H9 (cell line): ENCODE measurements at regions not wholly inside any gene's neighbourhood (a gene's known extent, or its start where the extent isn't known, plus 50 kb on each side); places are given as distances from the start of the nearest gene placed in this dataset.

ENCODE experiments used
- DNase-seq: peaks from one replicate; pipeline ENCODE4 v3.0.0-alpha.2; 2017
- H2AFZ ChIP-seq: one replicate; pipeline ENCODE4 v1.6.1; 2013; ENCODE audit warnings: mild to moderate bottlenecking, low read length, control low read depth, moderate library complexity
- H2AK5ac ChIP-seq: 2 replicates; pipeline ENCODE4 v1.6.1; 2013; ENCODE audit warnings: low read length, control low read depth, mixed read lengths; ENCODE audit not compliant: insufficient read length
- H2BK120ac ChIP-seq: one replicate; pipeline ENCODE4 v1.6.1; 2013; ENCODE audit warnings: low read depth, mild to moderate bottlenecking, low read length, control low read depth, inconsistent platforms; ENCODE audit not compliant: poor library complexity, severe bottlenecking
- H2BK12ac ChIP-seq: 2 replicates; pipeline ENCODE4 v1.6.1; 2013; ENCODE audit warnings: low read length, control low read depth, mixed read lengths, low read depth; ENCODE audit not compliant: insufficient read length
- H2BK15ac ChIP-seq: 2 replicates; pipeline ENCODE4 v1.6.1; 2013; ENCODE audit warnings: low read depth, low read length, control low read depth
- H2BK20ac ChIP-seq: one replicate; pipeline ENCODE4 v1.6.1; 2013; ENCODE audit warnings: low read depth, mild to moderate bottlenecking, low read length, control low read depth, inconsistent platforms; ENCODE audit not compliant: poor library complexity, severe bottlenecking
- H2BK5ac ChIP-seq: 2 replicates; pipeline ENCODE4 v1.6.1; 2013; ENCODE audit warnings: low read length, control low read depth, mixed read lengths; ENCODE audit not compliant: insufficient read length
- H3K14ac ChIP-seq: 2 replicates; pipeline ENCODE4 v1.6.1; 2013; ENCODE audit warnings: low read length, control low read depth; ENCODE audit not compliant: insufficient read depth
- H3K18ac ChIP-seq: 2 replicates; pipeline ENCODE4 v1.6.1; 2013; ENCODE audit warnings: low read depth, mild to moderate bottlenecking, mixed read lengths, low read length, control low read depth; ENCODE audit not compliant: insufficient read length
- H3K23ac ChIP-seq: 2 replicates; pipeline ENCODE4 v1.6.1; 2013; ENCODE audit warnings: low read length, control low read depth, mixed read lengths, low read depth; ENCODE audit not compliant: insufficient read length
- H3K23me2 ChIP-seq: 2 replicates; pipeline ENCODE4 v1.6.1; 2013; ENCODE audit warnings: low read depth, mild to moderate bottlenecking, mixed read lengths, low read length, control low read depth; ENCODE audit not compliant: insufficient read length, poor library complexity, severe bottlenecking
- H3K27ac ChIP-seq: 2 replicates; pipeline ENCODE4 v1.5.1; 2013; ENCODE audit warnings: low read length, control low read depth, mixed read lengths, low read depth; ENCODE audit not compliant: insufficient read length
- H3K27me3 ChIP-seq: 2 replicates; pipeline ENCODE4 v1.6.1; 2013; ENCODE audit warnings: low read length, control low read depth, inconsistent platforms; ENCODE audit not compliant: insufficient read depth
- H3K4ac ChIP-seq: 2 replicates; pipeline ENCODE4 v1.6.1; 2013; ENCODE audit warnings: low read depth, mild to moderate bottlenecking, control low read depth, inconsistent platforms, low read length, moderate library complexity
- H3K4me1 ChIP-seq: 2 replicates; pipeline ENCODE4 v1.6.1; 2013; ENCODE audit warnings: low read length, control low read depth, inconsistent platforms; ENCODE audit not compliant: insufficient read depth
- H3K4me2 ChIP-seq: 2 replicates; pipeline ENCODE4 v1.6.1; 2013; ENCODE audit warnings: low read length, control low read depth, mixed read lengths; ENCODE audit not compliant: insufficient read length, insufficient read depth
- H3K56ac ChIP-seq: 2 replicates; pipeline ENCODE4 v1.6.1; 2013; ENCODE audit warnings: low read depth, mild to moderate bottlenecking, mixed read lengths, low read length, control low read depth; ENCODE audit not compliant: insufficient read length
- H3K79me1 ChIP-seq: 2 replicates; pipeline ENCODE4 v1.6.1; 2013; ENCODE audit warnings: low read depth, mild to moderate bottlenecking, moderate library complexity, low read length, control low read depth, inconsistent platforms; ENCODE audit not compliant: insufficient read depth, poor library complexity, severe bottlenecking
- H3K79me2 ChIP-seq: 2 replicates; pipeline ENCODE4 v1.6.1; 2013; ENCODE audit warnings: low read length, control low read depth, inconsistent platforms; ENCODE audit not compliant: insufficient read depth
- H3K9ac ChIP-seq: 2 replicates; pipeline ENCODE4 v1.6.1; 2013; ENCODE audit warnings: low read length, control low read depth, mixed read lengths; ENCODE audit not compliant: insufficient read length; ENCODE audit errors: extremely low read depth
- H3K9me3 ChIP-seq: one replicate; pipeline ENCODE4 v1.6.1; 2013; ENCODE audit warnings: low read depth, low read length, inconsistent platforms; ENCODE audit not compliant: control insufficient read depth
- H3T11ph ChIP-seq: one replicate; pipeline ENCODE4 v1.6.1; 2013; ENCODE audit warnings: mild to moderate bottlenecking, low read length, control low read depth, inconsistent platforms
- H4K20me1 ChIP-seq: one replicate; pipeline ENCODE4 v1.6.1; 2013; ENCODE audit not compliant: control insufficient read depth, insufficient read length, insufficient read depth
- H4K5ac ChIP-seq: 2 replicates; pipeline ENCODE4 v1.6.1; 2013; ENCODE audit warnings: low read depth, mild to moderate bottlenecking, mixed read lengths, low read length, control low read depth; ENCODE audit not compliant: insufficient read length
- H4K8ac ChIP-seq: replicated peaks from 2 replicates; pipeline ENCODE4 v1.6.1; 2013; ENCODE audit warnings: low read length, control low read depth, mixed read lengths, low read depth; ENCODE audit not compliant: insufficient read length
- H4K91ac ChIP-seq: 2 replicates; pipeline ENCODE4 v1.6.1; 2013; ENCODE audit warnings: low read depth, mild to moderate bottlenecking, moderate library complexity, mixed read lengths, low read length, control low read depth; ENCODE audit not compliant: insufficient read length
- H3K27ac Mint-ChIP-seq, 3 experiments: 2 replicates in 2 of 3; 3 replicates in 1 of 3; pipeline ENCODE4 v1.8.0; 2020 to 2021; ENCODE audit warnings: mixed read lengths in 3 of 3, mild to moderate bottlenecking in 1 of 3, moderate library complexity in 1 of 3
- H3K27me3 Mint-ChIP-seq: 2 replicates; pipeline ENCODE4 v1.8.0; 2021; ENCODE audit warnings: low read depth, mild to moderate bottlenecking, moderate library complexity, mixed read lengths
- H3K36me3 Mint-ChIP-seq, 3 experiments: 2 replicates in 2 of 3; 3 replicates in 1 of 3; pipeline ENCODE4 v1.8.0; 2020 to 2021; ENCODE audit warnings: low read depth in 3 of 3, mixed read lengths in 3 of 3; ENCODE audit not compliant: insufficient read depth in 1 of 3
- H3K4me1 Mint-ChIP-seq, 2 experiments: 2 replicates each; pipeline ENCODE4 v1.8.0; 2020; ENCODE audit warnings: mixed read lengths in 2 of 2
- H3K4me3 Mint-ChIP-seq, 2 experiments: 2 replicates in 1 of 2; 3 replicates in 1 of 2; pipeline ENCODE4 v1.8.0; 2020 to 2021; ENCODE audit warnings: mild to moderate bottlenecking in 2 of 2, mixed read lengths in 2 of 2, moderate library complexity in 1 of 2
- H3K9me3 Mint-ChIP-seq, 2 experiments: 2 replicates in 1 of 2; 3 replicates in 1 of 2; pipeline ENCODE4 v1.8.0; 2020; ENCODE audit warnings: mild to moderate bottlenecking in 2 of 2, mixed read lengths in 2 of 2, moderate library complexity in 1 of 2
- WGBS: extraction: QIAGEN DNeasy Blood & Tissue Kit; methylation state at CpG from one replicate; pipeline ENCODE4 v1.1.7; 2013; ENCODE audit warnings: missing lambda C conversion rate, low lambda C conversion rate, mixed read lengths; ENCODE audit not compliant: insufficient read length; ENCODE audit errors: extremely low coverage; 5-methylcytosine and 5-hydroxymethylcytosine counted together
- TF ChIP-seq, protein P1 (sequence below): fragments of 200-600 bp; sonication (generic); conservative IDR thresholded peaks from 3 replicates; pipeline ENCODE4 v1.8.0; 2021; ENCODE audit warnings: antibody characterized with exemption, mild to moderate bottlenecking

DNA sequence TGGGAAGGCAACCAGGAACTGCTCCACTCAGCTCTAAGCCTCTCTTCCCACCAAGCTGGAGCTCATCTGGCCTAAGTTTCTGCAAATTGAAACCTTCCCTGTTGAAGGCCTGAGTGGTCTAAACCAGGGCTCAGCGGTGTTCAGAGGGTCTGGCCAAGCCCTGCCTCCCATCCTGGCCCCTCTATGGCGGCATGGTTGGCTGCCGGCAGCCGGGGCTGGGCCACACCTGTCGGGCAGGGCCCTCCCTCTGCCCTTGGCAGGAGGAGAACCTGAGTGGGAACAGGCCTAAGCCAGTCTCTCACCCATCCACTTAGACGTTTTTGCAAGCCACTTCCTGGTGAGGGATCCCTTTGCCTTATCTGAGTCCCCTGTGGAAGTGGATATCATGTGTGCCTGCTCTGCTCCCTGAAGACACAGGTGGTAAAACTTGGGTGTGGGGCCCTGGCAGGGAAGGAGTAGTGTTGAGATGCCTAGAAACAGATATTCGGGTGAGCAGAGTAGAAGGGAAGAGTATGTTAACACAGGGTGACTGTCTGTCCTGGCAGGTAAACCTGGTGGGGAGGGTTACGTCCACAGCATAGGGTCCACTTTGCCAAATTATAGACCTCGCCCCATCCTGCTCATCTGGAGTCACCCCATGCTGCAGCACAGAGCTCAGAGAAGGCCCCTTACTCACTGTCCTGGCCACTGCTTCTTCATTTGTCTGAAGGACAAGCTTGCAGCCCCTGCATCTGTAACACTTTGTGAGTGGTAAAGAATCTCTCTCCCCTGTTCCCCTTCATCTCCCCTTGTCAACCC is 63.0 kb upstream of the SIX2 start:
- no peak overlapping the region for H3K14ac ChIP-seq
- H4K8ac ChIP-seq, result no peak overlapping the region
- H3K9ac ChIP-seq, result no peak overlapping the region
- H4K5ac ChIP-seq, result no peak overlapping the region
- no peak overlapping the region for H2BK15ac ChIP-seq
- H3K4me2 ChIP-seq, result no peak overlapping the region
- no peaks in the 10 kb centered on the region for H3K79me1 ChIP-seq
- DNase-seq, result peak; percentile 13
- H2BK5ac ChIP-seq, result no peak overlapping the region
- no peak overlapping the region for H3K4ac ChIP-seq
- no peak overlapping the region for H3K56ac ChIP-seq
- no peaks in the 10 kb centered on the region for H4K20me1 ChIP-seq
- peaks cover 0 to 6% (median 0%) of the 10 kb centered on the region in 3 experiments; a peak in 1 of 7 replicates for H3K36me3 Mint-ChIP-seq
- no peak overlapping the region for H2AFZ ChIP-seq
- H3K4me1 Mint-ChIP-seq, result peaks cover 32% of the 10 kb centered on the region in 2 experiments
- no peaks in the 10 kb centered on the region for H3K9me3 ChIP-seq
- H3K79me2 ChIP-seq, result no peaks in the 10 kb centered on the region
- no peaks in the 10 kb centered on the region for H3K23me2 ChIP-seq
- peaks cover 14% of the 10 kb centered on the region for H3K27me3 Mint-ChIP-seq
- WGBS, result no CpG with 5 or more reads among the region's 9 CpGs
- no peak overlapping the region for H3K27ac ChIP-seq
- TF ChIP-seq, protein P1, sequence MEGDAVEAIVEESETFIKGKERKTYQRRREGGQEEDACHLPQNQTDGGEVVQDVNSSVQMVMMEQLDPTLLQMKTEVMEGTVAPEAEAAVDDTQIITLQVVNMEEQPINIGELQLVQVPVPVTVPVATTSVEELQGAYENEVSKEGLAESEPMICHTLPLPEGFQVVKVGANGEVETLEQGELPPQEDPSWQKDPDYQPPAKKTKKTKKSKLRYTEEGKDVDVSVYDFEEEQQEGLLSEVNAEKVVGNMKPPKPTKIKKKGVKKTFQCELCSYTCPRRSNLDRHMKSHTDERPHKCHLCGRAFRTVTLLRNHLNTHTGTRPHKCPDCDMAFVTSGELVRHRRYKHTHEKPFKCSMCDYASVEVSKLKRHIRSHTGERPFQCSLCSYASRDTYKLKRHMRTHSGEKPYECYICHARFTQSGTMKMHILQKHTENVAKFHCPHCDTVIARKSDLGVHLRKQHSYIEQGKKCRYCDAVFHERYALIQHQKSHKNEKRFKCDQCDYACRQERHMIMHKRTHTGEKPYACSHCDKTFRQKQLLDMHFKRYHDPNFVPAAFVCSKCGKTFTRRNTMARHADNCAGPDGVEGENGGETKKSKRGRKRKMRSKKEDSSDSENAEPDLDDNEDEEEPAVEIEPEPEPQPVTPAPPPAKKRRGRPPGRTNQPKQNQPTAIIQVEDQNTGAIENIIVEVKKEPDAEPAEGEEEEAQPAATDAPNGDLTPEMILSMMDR, result no peak
- no peak overlapping the region for H3T11ph ChIP-seq
- peaks cover 4% of the 10 kb centered on the region; the same call in 1 of the 2 replicates for H3K4me1 ChIP-seq
- no peak overlapping the region for H2AK5ac ChIP-seq
- H4K91ac ChIP-seq, result no peak overlapping the region
- no peak overlapping the region for H3K27ac Mint-ChIP-seq
- no peaks in the 10 kb centered on the region for H3K27me3 ChIP-seq
- H3K18ac ChIP-seq, result no peak overlapping the region
- no peak overlapping the region for H2BK20ac ChIP-seq
- H2BK12ac ChIP-seq, result no peak overlapping the region
- H3K23ac ChIP-seq, result no peak overlapping the region
- no peak overlapping the region for H3K4me3 Mint-ChIP-seq
- H3K9me3 Mint-ChIP-seq, result no peaks in the 10 kb centered on the region; a peak in 3 of 5 replicates
- H2BK120ac ChIP-seq, result no peak overlapping the region
